ENCODE measurements at regions not wholly inside any gene's neighbourhood (a gene's known extent, or its start where the extent isn't known, plus 50 kb on each side); places are given as distances from the start of the nearest gene placed in this dataset.

DNA sequence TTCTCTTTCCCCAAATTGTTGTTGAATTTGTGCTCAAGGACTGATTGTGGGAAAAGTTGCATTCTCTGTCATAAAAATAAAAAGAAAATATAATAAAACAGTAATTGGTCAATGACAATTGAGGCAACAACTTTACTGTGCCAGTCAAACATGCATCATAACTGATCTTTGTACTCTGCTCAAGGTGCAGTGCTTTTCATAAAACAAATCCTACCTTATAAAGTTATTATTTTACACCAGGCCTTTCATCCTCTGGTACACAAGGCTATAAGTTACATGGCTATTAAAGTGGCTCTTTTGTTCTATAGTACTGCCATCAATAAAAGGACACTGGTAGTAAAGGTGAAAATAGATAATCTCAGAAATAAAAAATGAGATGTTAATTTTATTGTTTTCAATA, 761.9 kb downstream of the SATB2 start:
- no peak overlapping the region for H3K4me3 ChIP-seq (ENCODE audit: low read depth, low read length, poor library complexity, severe bottlenecking)
- H3K4me1 ChIP-seq (ENCODE audit: insufficient read depth, low read length, severe bottlenecking): peaks cover 4% of the 10 kb centered on the region
- H2AFZ ChIP-seq (ENCODE audit: low read length): no peak overlapping the region
- no peaks in the 10 kb centered on the region for H4K20me1 ChIP-seq (ENCODE audit: insufficient read depth, low read length)
- no peak overlapping the region for H3K9ac ChIP-seq (ENCODE audit: low read length)
- TF ChIP-seq CTCF (IDR thresholded peaks at IDR 0.05; ENCODE audit: low read length) (no peak), EZH2 (IDR thresholded peaks at IDR 0.05; ENCODE audit: borderline replicate concordance, low read length) (no peak)
- H3K9me2 ChIP-seq (ENCODE audit: low read depth, low read length): no peaks in the 10 kb centered on the region
- no peaks in the 10 kb centered on the region for H3K36me3 ChIP-seq (ENCODE audit: insufficient read depth, low read length)
- no peak overlapping the region for H3K27ac ChIP-seq (ENCODE audit: low read depth, low read length, poor library complexity, severe bottlenecking)
- no peaks in the 10 kb centered on the region for H3K27me3 ChIP-seq (ENCODE audit: insufficient read depth, low read length)
- no peaks in the 10 kb centered on the region for H3K79me2 ChIP-seq (ENCODE audit: insufficient read depth, low read length)
- no peak overlapping the region for H3K4me2 ChIP-seq (ENCODE audit: low read length)
- H3F3A ChIP-seq (ENCODE audit: insufficient read depth, low read length): no peaks in the 10 kb centered on the region
- H3K9me3 ChIP-seq (ENCODE audit: low read length): no peaks in the 10 kb centered on the region

DNA sequence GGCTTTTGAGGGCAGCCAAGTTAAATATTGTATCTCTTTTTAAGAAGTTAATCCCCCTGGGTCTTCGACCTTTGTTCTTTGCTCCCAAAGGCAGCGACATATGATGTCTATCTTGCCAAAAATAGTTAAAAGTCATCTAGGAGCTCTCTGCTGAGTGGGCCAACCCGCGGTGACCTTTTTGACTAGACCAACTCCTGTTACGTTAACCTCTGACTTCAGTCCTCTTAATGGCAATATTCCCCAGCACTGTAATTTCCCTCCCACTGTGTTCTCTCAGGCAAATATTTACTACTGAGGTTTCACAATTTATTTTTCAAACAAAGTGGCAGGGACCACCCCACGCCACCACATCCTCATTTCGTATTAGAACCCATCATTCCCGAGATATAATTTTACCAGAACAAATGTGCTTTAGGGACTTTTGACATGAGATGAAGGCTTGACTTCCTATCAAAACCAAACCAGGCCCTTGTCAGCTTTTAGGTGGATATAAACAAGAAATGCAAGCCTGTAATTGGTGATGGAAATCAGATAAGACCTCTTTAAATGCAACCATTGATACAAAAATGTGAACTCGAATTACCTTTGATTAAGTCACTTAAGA, 764.7 kb downstream of the SATB2 start:
- H3K27me3 ChIP-seq (ENCODE audit: insufficient read depth, low read length): no peaks in the 10 kb centered on the region
- H3K27ac ChIP-seq (ENCODE audit: low read depth, low read length, poor library complexity, severe bottlenecking): no peak overlapping the region
- H3K9ac ChIP-seq (ENCODE audit: low read length): no peak overlapping the region
- H2AFZ ChIP-seq (ENCODE audit: low read length): no peak overlapping the region
- no peaks in the 10 kb centered on the region for H3K36me3 ChIP-seq (ENCODE audit: insufficient read depth, low read length)
- H3K4me3 ChIP-seq (ENCODE audit: low read depth, low read length, poor library complexity, severe bottlenecking): no peak overlapping the region
- H3K79me2 ChIP-seq (ENCODE audit: insufficient read depth, low read length): no peaks in the 10 kb centered on the region
- no peaks in the 10 kb centered on the region for H3K9me2 ChIP-seq (ENCODE audit: low read depth, low read length)
- no peak for TF ChIP-seq EZH2 (IDR thresholded peaks at IDR 0.05; ENCODE audit: borderline replicate concordance, low read length)
- TF ChIP-seq CTCF (IDR thresholded peaks at IDR 0.05; ENCODE audit: low read length): no peak
- no peaks in the 10 kb centered on the region for H3K9me3 ChIP-seq (ENCODE audit: low read length)
- H3K4me1 ChIP-seq (ENCODE audit: insufficient read depth, low read length, severe bottlenecking): no peaks in the 10 kb centered on the region
- no peaks in the 10 kb centered on the region for H4K20me1 ChIP-seq (ENCODE audit: insufficient read depth, low read length)
- no peaks in the 10 kb centered on the region for H3F3A ChIP-seq (ENCODE audit: insufficient read depth, low read length)
- H3K4me2 ChIP-seq (ENCODE audit: low read length): no peak overlapping the region

DNA sequence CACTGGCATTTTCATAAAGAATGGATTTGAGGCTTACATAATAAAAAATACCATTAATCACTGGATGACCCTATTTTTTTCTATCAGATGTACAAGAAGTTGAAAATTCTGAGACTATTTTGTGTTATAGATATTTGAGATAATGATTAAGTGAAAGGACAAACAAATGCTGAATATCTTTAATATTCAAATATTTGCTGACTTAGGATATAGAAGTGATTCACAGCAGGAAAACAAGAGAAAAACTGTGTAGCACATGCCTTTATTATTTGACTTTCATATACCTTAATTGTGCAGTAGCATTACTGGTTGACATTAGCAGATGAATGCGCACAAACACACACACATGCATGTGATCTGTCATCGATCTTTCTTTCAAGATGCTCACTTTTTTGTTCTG, 766.5 kb downstream of the SATB2 start:
- H3K79me2 ChIP-seq (ENCODE audit: insufficient read depth, low read length): no peaks in the 10 kb centered on the region
- H2AFZ ChIP-seq (ENCODE audit: low read length): no peak overlapping the region
- H3K36me3 ChIP-seq (ENCODE audit: insufficient read depth, low read length): no peaks in the 10 kb centered on the region
- TF ChIP-seq EZH2 (IDR thresholded peaks at IDR 0.05; ENCODE audit: borderline replicate concordance, low read length) (no peak), CTCF (IDR thresholded peaks at IDR 0.05; ENCODE audit: low read length) (no peak)
- no peak overlapping the region for H3K27ac ChIP-seq (ENCODE audit: low read depth, low read length, poor library complexity, severe bottlenecking)
- H3K4me1 ChIP-seq (ENCODE audit: insufficient read depth, low read length, severe bottlenecking): no peaks in the 10 kb centered on the region
- no peaks in the 10 kb centered on the region for H3K9me3 ChIP-seq (ENCODE audit: low read length)
- no peaks in the 10 kb centered on the region for H3K27me3 ChIP-seq (ENCODE audit: insufficient read depth, low read length)
- no peak overlapping the region for H3K4me3 ChIP-seq (ENCODE audit: low read depth, low read length, poor library complexity, severe bottlenecking)
- no peak overlapping the region for H3K9ac ChIP-seq (ENCODE audit: low read length)
- no peak overlapping the region for H3K4me2 ChIP-seq (ENCODE audit: low read length)
- H3K9me2 ChIP-seq (ENCODE audit: low read depth, low read length): no peaks in the 10 kb centered on the region
- no peaks in the 10 kb centered on the region for H4K20me1 ChIP-seq (ENCODE audit: insufficient read depth, low read length)
- H3F3A ChIP-seq (ENCODE audit: insufficient read depth, low read length): no peaks in the 10 kb centered on the region

Measured in OCI-LY1 (cell line).